ENCODE measurements at regions not wholly inside any gene's neighbourhood (a gene's known extent, or its start where the extent isn't known, plus 50 kb on each side); places are given as distances from the start of the nearest gene placed in this dataset.

DNA sequence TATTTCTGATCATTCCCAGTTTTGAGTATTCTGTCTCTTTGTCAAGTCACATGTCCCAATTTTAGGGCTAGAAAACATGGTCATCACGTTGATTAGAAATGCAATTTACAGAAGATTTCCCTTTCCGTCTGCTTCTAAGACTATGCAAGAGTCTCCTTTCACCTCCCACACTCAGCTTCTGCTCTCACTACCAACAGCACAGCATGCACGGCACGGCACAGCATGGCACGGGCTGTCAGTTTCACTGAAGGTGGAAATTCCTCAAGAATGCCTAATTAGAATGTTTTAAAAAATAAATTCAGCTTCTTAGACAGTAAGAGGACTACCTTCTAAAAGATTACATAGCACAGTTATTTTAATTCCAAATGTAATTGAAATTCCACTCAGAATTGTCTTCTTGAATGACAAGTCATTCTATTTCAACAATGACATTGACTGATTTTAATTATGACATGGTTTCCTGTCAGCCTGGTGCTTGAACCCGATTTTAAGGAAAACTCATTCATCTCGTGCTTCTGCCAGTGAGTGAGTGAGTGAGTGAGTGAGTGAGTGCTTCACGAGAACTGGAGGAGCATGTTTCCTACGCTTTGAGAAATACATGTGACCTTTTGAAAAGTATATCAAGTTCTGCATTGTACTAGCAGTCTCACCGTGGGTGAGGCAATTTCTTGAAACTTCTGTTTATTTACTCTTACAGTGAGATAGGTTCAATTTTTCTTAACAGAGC lies 124.8 kb upstream of the SORBS2 start:
- TF ChIP-seq EZH2 (IDR thresholded peaks at IDR 0.05; ENCODE audit: insufficient read depth, poor library complexity, severe bottlenecking) (no peak), EZH2phosphoT487 (IDR thresholded peaks at IDR 0.05; ENCODE audit: insufficient read depth, low read depth) (no peak)
- no peak for DNase-seq
- H3K4me2 ChIP-seq (ENCODE audit: unreplicated experiment), result no peak overlapping the region
- no peaks in the 10 kb centered on the region for H3K27me3 ChIP-seq (replicated peaks; ENCODE audit: insufficient read depth)
- H3K9me3 ChIP-seq (ENCODE audit: low read depth), result no peaks in the 10 kb centered on the region
- no peaks in the 10 kb centered on the region for H3K79me2 ChIP-seq (ENCODE audit: insufficient read depth)
- no peak overlapping the region for H2AFZ ChIP-seq
- H3K4me1 ChIP-seq (ENCODE audit: insufficient read depth), result peaks cover 7% of the 10 kb centered on the region
- no peaks in the 10 kb centered on the region for H3K9me2 ChIP-seq (ENCODE audit: insufficient read depth)
- no peaks in the 10 kb centered on the region for H3K36me3 ChIP-seq (ENCODE audit: low read depth)
- H3K27ac ChIP-seq, result no peak overlapping the region
- in situ Hi-C loops (cut with MboI), result no loop called here
- H4K20me1 ChIP-seq (ENCODE audit: insufficient read depth), result no peaks in the 10 kb centered on the region
- no peak overlapping the region for H3K4me3 ChIP-seq
- H3K9ac ChIP-seq, result no peak overlapping the region
- WGBS, 2 experiments (ENCODE audit: low coverage in 1 of 2, low lambda C conversion rate in 2 of 2, missing lambda C conversion rate in 2 of 2), result 30 to 32% methylated on average over 10 of the region's 10 CpGs
- H3F3A ChIP-seq (ENCODE audit: insufficient read depth), result no peaks in the 10 kb centered on the region

DNA sequence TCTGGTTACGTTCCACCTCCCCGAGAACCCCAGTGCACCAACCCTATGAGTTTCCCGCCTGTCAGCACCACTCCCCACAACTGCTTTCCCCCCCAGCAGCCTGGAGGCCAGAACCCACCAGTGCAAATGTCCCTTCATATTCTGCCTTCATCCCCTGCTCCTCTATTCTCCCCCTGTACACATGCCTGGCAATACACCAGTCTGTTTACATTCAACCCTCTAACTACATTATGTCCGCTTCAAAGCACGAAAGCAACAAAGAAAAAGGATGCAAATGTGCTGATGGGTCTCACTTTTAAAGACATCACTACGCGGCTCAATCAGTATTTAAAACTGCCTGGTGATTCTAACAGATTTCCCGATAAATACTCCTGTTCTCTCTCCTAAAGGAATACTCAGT lies 126.7 kb upstream of the SORBS2 start:
- Histone ChIP-seq H3K36me3 (ENCODE audit: low read depth) (no peaks in the 10 kb centered on the region), H4K20me1 (ENCODE audit: insufficient read depth) (no peaks in the 10 kb centered on the region), H3K4me2 (ENCODE audit: unreplicated experiment) (no peak overlapping the region), H3K4me1 (ENCODE audit: insufficient read depth) (no peaks in the 10 kb centered on the region), H3K9ac (no peak overlapping the region), H3K4me3 (no peak overlapping the region), H3F3A (ENCODE audit: insufficient read depth) (no peaks in the 10 kb centered on the region), H3K27me3 (replicated peaks; ENCODE audit: insufficient read depth) (no peaks in the 10 kb centered on the region), H2AFZ (no peak overlapping the region), H3K27ac (no peak overlapping the region), H3K9me3 (ENCODE audit: low read depth) (no peaks in the 10 kb centered on the region), H3K9me2 (ENCODE audit: insufficient read depth) (no peaks in the 10 kb centered on the region), H3K79me2 (ENCODE audit: insufficient read depth) (no peaks in the 10 kb centered on the region)
- 44 to 47% methylated on average over 8 of the region's 8 CpGs for WGBS, 2 experiments (ENCODE audit: low coverage in 1 of 2, low lambda C conversion rate in 2 of 2, missing lambda C conversion rate in 2 of 2)
- in situ Hi-C loops (cut with MboI), result no loop called here
- no peak for DNase-seq
- TF ChIP-seq EZH2phosphoT487 (IDR thresholded peaks at IDR 0.05; ENCODE audit: insufficient read depth, low read depth) (no peak), EZH2 (IDR thresholded peaks at IDR 0.05; ENCODE audit: insufficient read depth, poor library complexity, severe bottlenecking) (no peak)

DNA sequence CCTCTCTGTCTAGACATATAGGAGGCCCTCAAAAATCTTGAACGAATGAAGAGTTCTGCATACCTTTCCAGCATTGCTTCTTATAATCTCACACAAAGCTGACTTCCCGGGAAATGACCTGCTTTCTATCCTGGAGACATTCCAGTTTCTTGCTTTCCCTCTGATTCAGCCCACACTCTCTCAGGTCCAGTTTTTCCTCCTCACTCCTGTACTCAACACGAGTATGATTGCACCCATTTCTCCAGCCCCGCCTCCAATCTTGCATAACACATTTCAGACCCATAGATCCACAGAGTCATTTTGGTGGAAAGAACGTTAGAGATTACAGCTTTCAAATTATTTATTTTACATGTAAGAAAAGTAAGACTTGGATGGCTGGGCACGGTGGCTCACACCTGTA lies 127.5 kb upstream of the TLR3 start:
- Histone ChIP-seq H3K27ac (no peak overlapping the region), H3K4me3 (no peak overlapping the region), H2AFZ (no peak overlapping the region), H3K36me3 (ENCODE audit: low read depth) (no peaks in the 10 kb centered on the region), H3K9me2 (ENCODE audit: insufficient read depth) (no peaks in the 10 kb centered on the region), H3K79me2 (ENCODE audit: insufficient read depth) (no peaks in the 10 kb centered on the region), H3K4me1 (ENCODE audit: insufficient read depth) (no peaks in the 10 kb centered on the region), H3K4me2 (ENCODE audit: unreplicated experiment) (no peak overlapping the region), H3K9me3 (ENCODE audit: low read depth) (no peaks in the 10 kb centered on the region), H3K9ac (no peak overlapping the region), H3F3A (ENCODE audit: insufficient read depth) (no peaks in the 10 kb centered on the region), H4K20me1 (ENCODE audit: insufficient read depth) (no peaks in the 10 kb centered on the region), H3K27me3 (replicated peaks; ENCODE audit: insufficient read depth) (no peaks in the 10 kb centered on the region)
- TF ChIP-seq EZH2 (IDR thresholded peaks at IDR 0.05; ENCODE audit: insufficient read depth, poor library complexity, severe bottlenecking) (no peak), EZH2phosphoT487 (IDR thresholded peaks at IDR 0.05; ENCODE audit: insufficient read depth, low read depth) (no peak)
- no peak for DNase-seq
- 35% methylated on average over 6 of the region's 6 CpGs for WGBS, 2 experiments (ENCODE audit: low coverage in 1 of 2, low lambda C conversion rate in 2 of 2, missing lambda C conversion rate in 2 of 2)
- in situ Hi-C loops (cut with MboI), result no loop called here

DNA sequence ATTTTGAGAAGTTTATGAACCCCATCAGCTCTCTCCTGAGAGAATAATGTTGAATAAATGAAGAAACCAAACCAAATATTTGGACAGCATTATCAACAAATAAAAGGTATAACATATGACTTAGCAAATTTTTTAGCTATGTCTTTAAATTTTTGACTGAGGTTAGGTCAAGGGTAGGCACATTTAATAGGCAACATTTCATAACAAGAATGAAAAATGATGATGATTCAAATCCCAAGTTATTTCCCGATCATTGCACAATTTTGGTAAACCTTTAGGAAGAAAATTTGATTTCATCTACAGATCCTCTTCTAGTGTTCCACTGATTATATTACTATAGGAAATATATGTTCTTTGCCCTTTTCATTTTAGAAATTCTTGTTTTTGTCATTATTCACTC lies 123.7 kb upstream of the TLR3 start:
- H3K4me2 ChIP-seq (ENCODE audit: unreplicated experiment), result no peak overlapping the region
- H3K36me3 ChIP-seq (ENCODE audit: low read depth), result no peaks in the 10 kb centered on the region
- no peaks in the 10 kb centered on the region for H3K4me1 ChIP-seq (ENCODE audit: insufficient read depth)
- H3K9me2 ChIP-seq (ENCODE audit: insufficient read depth), result no peaks in the 10 kb centered on the region
- in situ Hi-C loops (cut with MboI), result no loop called here
- H3K4me3 ChIP-seq, result no peak overlapping the region
- WGBS, 2 experiments (ENCODE audit: low coverage in 1 of 2, low lambda C conversion rate in 2 of 2, missing lambda C conversion rate in 2 of 2), result 56 to 59% methylated on average over 1 of the region's 1 CpG
- no peak overlapping the region for H2AFZ ChIP-seq
- no peak for DNase-seq
- H3K9ac ChIP-seq, result no peak overlapping the region
- no peak for TF ChIP-seq EZH2 (IDR thresholded peaks at IDR 0.05; ENCODE audit: insufficient read depth, poor library complexity, severe bottlenecking)
- H3K27me3 ChIP-seq (replicated peaks; ENCODE audit: insufficient read depth), result no peaks in the 10 kb centered on the region; the same call in 1 of the 2 replicates
- H3K79me2 ChIP-seq (ENCODE audit: insufficient read depth), result no peaks in the 10 kb centered on the region
- no peak overlapping the region for H3K27ac ChIP-seq
- no peaks in the 10 kb centered on the region for H3K9me3 ChIP-seq (ENCODE audit: low read depth)
- no peaks in the 10 kb centered on the region for H4K20me1 ChIP-seq (ENCODE audit: insufficient read depth)
- H3F3A ChIP-seq (ENCODE audit: insufficient read depth), result no peaks in the 10 kb centered on the region

Measured in GM23248 (cell line).